HL-60 (cell line): ENCODE measurements at regions not wholly inside any gene's neighbourhood (a gene's known extent, or its start where the extent isn't known, plus 50 kb on each side); places are given as distances from the start of the nearest gene placed in this dataset.

ENCODE experiments used
- DNase-seq, 2 experiments: peaks; one replicate each; pipeline ENCODE4 v3.0.0-alpha.2; 2010 to 2020; ENCODE audit warnings: low read depth in 1 of 2, low spot score in 1 of 2
- H3K27ac ChIP-seq: fragments of 250-450 bp; sonication (Bioruptor Pico); replicated peaks from 2 replicates; pipeline ENCODE4 v1.5.1; 2020; ENCODE audit warnings: mild to moderate bottlenecking, moderate library complexity
- H3K27me3 ChIP-seq: fragments of 250-450 bp; sonication (Bioruptor Pico); 2 replicates; pipeline ENCODE4 v1.5.1; 2021; ENCODE audit warnings: mild to moderate bottlenecking, moderate library complexity; ENCODE audit not compliant: insufficient read depth, poor library complexity, severe bottlenecking
- H3K4me3 ChIP-seq: replicated peaks from 2 replicates; pipeline ENCODE4 v1.5.1; 2011; ENCODE audit warnings: mild to moderate bottlenecking, control low read depth, low read length; ENCODE audit not compliant: insufficient read depth
- CTCF ChIP-seq: IDR thresholded peaks from one replicate; pipeline ENCODE4 v1.5.1; 2011; ENCODE audit warnings: low read length, control low read depth, inconsistent platforms; ENCODE audit not compliant: insufficient read depth
- GABPA ChIP-seq: IDR thresholded peaks from 2 replicates; pipeline ENCODE4 v1.6.1; 2012; ENCODE audit warnings: low read depth
- POLR2AphosphoS5 ChIP-seq: IDR thresholded peaks from 2 replicates; pipeline ENCODE4 v1.6.1; 2012; ENCODE audit warnings: low read depth
- REST ChIP-seq: IDR thresholded peaks from 2 replicates; pipeline ENCODE4 v1.6.1; 2012; ENCODE audit warnings: low read depth; ENCODE audit not compliant: insufficient replicate concordance
- SPI1 ChIP-seq: IDR thresholded peaks from 2 replicates; pipeline ENCODE4 v1.6.1; 2012; ENCODE audit warnings: low read depth, mild to moderate bottlenecking, borderline replicate concordance

GRCh38 chr1:191889623-191890003 is 268.6 kb upstream of the RGS18 start:
- Histone ChIP-seq H3K27ac (no peak overlapping the region), H3K27me3 (no peaks in the 10 kb centered on the region), H3K4me3 (no peak overlapping the region)
- TF ChIP-seq GABPA (no peak), REST (no peak), SPI1 (no peak), POLR2AphosphoS5 (no peak), CTCF (no peak)
- no peak for DNase-seq

GRCh38 chr1:191890433-191891088 is 267.7 kb upstream of the RGS18 start:
- Histone ChIP-seq H3K27ac (no peak overlapping the region), H3K27me3 (no peaks in the 10 kb centered on the region), H3K4me3 (no peak overlapping the region)
- DNase-seq = no peak
- TF ChIP-seq SPI1 = no peak
- TF ChIP-seq CTCF = no peak
- TF ChIP-seq GABPA = no peak
- no peak for TF ChIP-seq REST
- no peak for TF ChIP-seq POLR2AphosphoS5

- Histone ChIP-seq H3K4me3 (no peak overlapping the region), H3K27me3 (no peaks in the 10 kb centered on the region)
Measured at GRCh38 chr1:191892716-191893115, 265.5 kb upstream of the RGS18 start.

More at GRCh38 chr1:191892716-191893115, 265.5 kb upstream of the RGS18 start:
- no peak overlapping the region for H3K27ac ChIP-seq
- TF ChIP-seq GABPA (no peak), REST (no peak), CTCF (no peak), SPI1 (no peak), POLR2AphosphoS5 (no peak)
- peak in 1 of 2 experiments; percentile 3 for DNase-seq
